Spleen (tissue), 11 donors: ENCODE measurements at regions not wholly inside any gene's neighbourhood (a gene's known extent, or its start where the extent isn't known, plus 50 kb on each side); places are given as distances from the start of the nearest gene placed in this dataset.
"Not testable (repeated sequence)": the region's sequence is repeated elsewhere in the genome, so short reads cannot be mapped to it uniquely, and the experiment has no call there.

ENCODE experiments used
- DNase-seq: peaks from one replicate; pipeline ENCODE4 v3.0.0-alpha.2; 2020
- H3K27ac ChIP-seq, 8 donors: fragments of 200-600 bp; sonication (generic) in 7 of 8; 1 replicate in 4 of 8; 2 replicates in 4 of 8; pipeline versions ENCODE4 v1.5.0 to v1.8.0; 2016 to 2021; ENCODE audit warnings: inconsistent platforms in 4 of 8, mild to moderate bottlenecking in 4 of 8, moderate library complexity in 1 of 8
- H3K27me3 ChIP-seq, 7 donors: fragments of 200-600 bp; sonication (generic) in 6 of 7; replicated peaks in 1 of 7; 1 replicate in 4 of 7; 2 replicates in 3 of 7; pipeline versions ENCODE4 v1.5.0 to v1.8.0; 2016 to 2021; ENCODE audit warnings: inconsistent platforms in 3 of 7, mild to moderate bottlenecking in 1 of 7
- H3K36me3 ChIP-seq, 6 donors: fragments of 200-600 bp; sonication (generic) in 5 of 6; 1 replicate in 4 of 6; 2 replicates in 2 of 6; pipeline versions ENCODE4 v1.5.0 to v1.8.0; 2016 to 2021; ENCODE audit warnings: inconsistent platforms in 2 of 6
- H3K4me1 ChIP-seq, 6 donors: fragments of 200-600 bp; sonication (generic) in 5 of 6; 1 replicate in 3 of 6; 2 replicates in 3 of 6; pipeline versions ENCODE4 v1.5.0 to v1.8.0; 2016 to 2021; ENCODE audit warnings: inconsistent platforms in 3 of 6
- H3K4me3 ChIP-seq, 8 donors: fragments of 200-600 bp; sonication (generic) in 7 of 8; 1 replicate in 4 of 8; 2 replicates in 4 of 8; pipeline versions ENCODE4 v1.5.0 to v1.8.0; 2016 to 2021; ENCODE audit warnings: inconsistent platforms in 4 of 8, mild to moderate bottlenecking in 4 of 8, moderate library complexity in 2 of 8
- H3K9me3 ChIP-seq, 8 donors: fragments of 200-600 bp; sonication (generic) in 7 of 8; 1 replicate in 4 of 8; 2 replicates in 4 of 8; pipeline versions ENCODE4 v1.5.0 to v1.8.0; 2016 to 2021; ENCODE audit warnings: inconsistent platforms in 4 of 8
- CTCF ChIP-seq, 11 experiments: fragments of 200-600 bp in 7 of 11; fragments of 450-650 bp in 4 of 11; sonication (generic) in 4 of 11; IDR thresholded peaks in 8 of 11; conservative IDR thresholded peaks in 3 of 11; 1 replicate in 7 of 11; 2 replicates in 4 of 11; pipeline versions ENCODE4 v1.4.0 to v1.8.0; 2016 to 2021; ENCODE audit warnings: antibody characterized with exemption in 11 of 11, inconsistent platforms in 4 of 11, mild to moderate bottlenecking in 1 of 11
- POLR2A ChIP-seq, 3 donors: fragments of 450-650 bp; IDR thresholded peaks; one replicate each; pipeline ENCODE4 v1.5.1; 2017; ENCODE audit warnings: antibody characterized with exemption in 3 of 3, mild to moderate bottlenecking in 1 of 3
- POLR2AphosphoS5 ChIP-seq, 3 donors: sonication (generic); formaldehyde crosslinking; IDR thresholded peaks; one replicate each; pipeline ENCODE4 v1.5.1; 2017; ENCODE audit warnings: antibody characterized with exemption in 3 of 3
- WGBS, 5 donors: extraction: QIAGEN DNeasy Blood & Tissue Kit in 3 of 5; methylation state at CpG; one replicate each; pipeline versions ENCODE4 v1.1.5 to v1.1.7; 2013 to 2018; 5-methylcytosine and 5-hydroxymethylcytosine counted together
- intact Hi-C: fragments of 100-400 bp; cut with DNase I; formaldehyde crosslinking; loops from one replicate; pipeline ENCODE4 v1.15.0; 2023; ENCODE audit warnings: low total_unique reads
- donor health status: healthy with polysubstance abuse.
- donor health status: DM: no; HTN: no; CAD: no; lungs with moderate emphysema.
- donor health status: DM: no; HTN: no; CAD: no.
- donor health status: Bipolar disorder and iron deficiency.
- donor health status: healthy.
- donor health status: DM: no; HTN: no; CAD: no.
- donor health status: DM: yes; HTN: yes; CAD: no.

GRCh38 chr14:106134886-106135285 is 608.5 kb downstream of the TMEM121 start:
- Histone ChIP-seq H3K4me3 (no peak overlapping the region), H3K4me1 (peaks cover 0 to 5% (median 0%) of the 10 kb centered on the region in 6 donors), H3K27ac (no peak overlapping the region), H3K27me3 (no peaks in the 10 kb centered on the region), H3K9me3 (no peaks in the 10 kb centered on the region), H3K36me3 (no peaks in the 10 kb centered on the region)
- WGBS, 5 donors, result 52 to 63% (median 55%) methylated on average over 5 of the region's 5 CpGs
- intact Hi-C loops, result no loop called here
- TF ChIP-seq POLR2AphosphoS5 (IDR thresholded peaks at IDR 0.05) (no peak), CTCF (IDR thresholded peaks at IDR 0.05 in 8 of 11, conservative IDR thresholded peaks at IDR 0.05 in 3 of 11) (no peak), POLR2A (IDR thresholded peaks at IDR 0.05) (no peak)
- no peak for DNase-seq

DNA sequence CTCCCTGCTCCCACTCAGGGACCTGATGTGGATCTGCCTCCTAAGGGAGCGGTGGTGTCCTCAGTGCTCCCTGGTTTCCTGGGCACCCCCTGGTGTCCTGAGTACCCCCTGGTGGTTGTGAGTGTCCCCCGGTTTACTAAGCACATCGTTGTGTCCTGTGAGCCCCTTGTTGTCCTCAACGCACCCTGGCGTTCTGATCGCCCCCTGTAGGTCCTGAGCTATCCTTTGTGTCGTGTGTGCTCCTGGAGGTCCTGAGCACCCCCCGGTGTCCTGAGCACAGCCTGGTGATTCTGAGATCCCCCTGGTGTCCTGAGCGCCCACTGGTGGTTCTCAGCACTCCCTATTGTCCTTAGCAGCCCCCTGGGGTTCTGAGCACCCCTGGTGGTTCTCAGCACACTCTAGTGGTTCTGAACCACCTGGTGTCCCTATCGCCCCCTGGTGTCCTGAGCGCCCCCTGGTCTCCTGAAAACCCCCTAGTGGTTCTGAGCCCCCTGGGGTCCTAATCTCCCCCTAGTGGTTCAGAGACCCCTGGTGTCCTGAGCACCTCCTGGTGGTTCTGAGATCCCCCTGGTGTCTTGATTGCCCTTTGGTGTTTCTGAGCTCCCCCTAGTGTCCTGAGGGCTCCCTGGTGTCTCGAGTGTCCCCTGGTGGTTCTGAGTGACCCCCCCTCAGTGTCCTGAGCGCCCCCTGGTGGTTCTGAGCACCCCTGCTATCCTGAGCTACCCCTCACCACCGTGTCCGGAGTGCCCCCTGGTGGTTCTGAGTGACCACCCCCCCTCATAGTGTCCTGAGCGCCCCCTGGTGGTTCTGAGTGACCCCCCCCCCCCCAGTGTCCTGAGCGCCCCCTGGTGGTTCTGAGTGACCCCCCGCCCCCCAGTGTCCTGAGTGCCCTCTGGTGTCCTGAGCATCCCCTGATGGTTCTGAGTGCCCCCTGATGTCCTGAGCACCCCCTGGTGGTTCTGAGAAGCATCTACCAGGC is 615.1 kb downstream of the TMEM121 start:
- 76 to 84% (median 82%) methylated on average over 11 to 18 of the region's 18 CpGs for WGBS, 5 donors
- TF ChIP-seq POLR2A (IDR thresholded peaks at IDR 0.05) (no peak), POLR2AphosphoS5 (IDR thresholded peaks at IDR 0.05) (no peak), CTCF (IDR thresholded peaks at IDR 0.05 in 8 of 11, conservative IDR thresholded peaks at IDR 0.05 in 3 of 11) (peak in 1 of 11 experiments; percentile 20)
- no peaks in the 10 kb centered on the region for H3K36me3 ChIP-seq
- no peaks in the 10 kb centered on the region for H3K4me1 ChIP-seq
- no peak overlapping the region for H3K4me3 ChIP-seq
- no peaks in the 10 kb centered on the region for H3K9me3 ChIP-seq
- H3K27ac ChIP-seq, result no peak overlapping the region
- no peak for DNase-seq
- H3K27me3 ChIP-seq, result no peaks in the 10 kb centered on the region
- intact Hi-C loops, result no loop called here

DNA sequence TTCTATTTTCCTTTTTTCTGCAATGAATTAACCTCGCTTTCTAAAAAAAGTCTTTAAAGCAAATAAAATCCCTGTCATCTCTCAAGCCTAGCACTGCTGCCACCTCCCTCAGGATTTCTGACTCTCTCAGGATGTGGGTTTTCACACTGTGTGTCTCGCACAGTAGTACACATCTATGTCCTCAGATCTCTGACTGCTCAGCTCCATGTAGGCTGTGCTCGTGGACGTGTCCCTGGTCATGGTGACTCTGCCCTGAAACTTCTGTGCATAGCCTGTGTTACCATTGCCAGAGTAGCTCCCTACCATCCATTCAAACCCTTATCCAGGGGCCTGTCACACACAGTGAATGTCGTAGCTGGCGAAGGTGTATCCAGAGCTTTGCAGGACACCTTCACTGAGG is 619.3 kb downstream of the TMEM121 start:
- DNase-seq, H3K4me3 ChIP-seq, intact Hi-C loops, H3K36me3 ChIP-seq, H3K27me3 ChIP-seq, H3K9me3 ChIP-seq, H3K4me1 ChIP-seq, H3K27ac ChIP-seq: not testable (repeated sequence)
- WGBS, 5 donors, result 62 to 76% (median 69%) methylated on average over 6 of the region's 6 CpGs

GRCh38 chr14:106153362-106153955 is 627.1 kb downstream of the TMEM121 start:
- WGBS, 5 donors, result 15 to 21% (median 21%) methylated on average over 17 of the region's 17 CpGs
- H3K4me1 ChIP-seq, H3K27me3 ChIP-seq, H3K36me3 ChIP-seq, H3K27ac ChIP-seq, intact Hi-C loops, H3K9me3 ChIP-seq: not testable (repeated sequence)
- TF ChIP-seq CTCF (IDR thresholded peaks at IDR 0.05 in 8 of 11, conservative IDR thresholded peaks at IDR 0.05 in 3 of 11), result peak; percentile 49 to 96 (median 86)
- peak; percentile 94 for DNase-seq
- peak overlapping the region in 1 of 8 donors; percentile 31 for H3K4me3 ChIP-seq
